Endothelial cell of umbilical vein (primary cell): ENCODE measurements at regions not wholly inside any gene's neighbourhood (a gene's known extent, or its start where the extent isn't known, plus 50 kb on each side); places are given as distances from the start of the nearest gene placed in this dataset.

ENCODE experiments used
- BruUV-seq: library from RNA; stranded (reverse); fragments of 400-500 nt; replicated peaks from 2 replicates; lab custom pipeline; 2021; lab: Mats Ljungman, UMichigan
- CTCF ChIA-PET: fragments of 300-600, 350-600 bp; sonication (Branson Sonifier 250); formaldehyde crosslinking; loops from one replicate; lab custom pipeline; 2021; ENCODE audit warnings: antibody characterized with exemption, inconsistent platforms; lab: Charles Lee
- POLR2A ChIA-PET: fragments of 300-600, 350-600 bp; sonication (Branson Sonifier 250); formaldehyde crosslinking; loops from one replicate; lab custom pipeline; 2021; ENCODE audit warnings: antibody characterized with exemption, inconsistent platforms; lab: Charles Lee
- DNase-seq: peaks from one replicate; pipeline ENCODE4 v3.0.0-alpha.2; 2011; ENCODE audit warnings: low read depth, low spot score
- FAIRE-seq: peaks from 2 replicates; lab custom pipeline; 2011; peaks lifted over from hg19 to GRCh38; lab: Jason Lieb, UNC
- H2AFZ ChIP-seq: 2 replicates; pipeline ENCODE4 v1.6.0; 2012; ENCODE audit warnings: low read depth, low read length, control low read depth, inconsistent platforms
- H3K27ac ChIP-seq: 2 replicates; pipeline ENCODE4 v1.5.1; 2011; ENCODE audit warnings: low read depth, mild to moderate bottlenecking, control low read depth, low read length, moderate library complexity; ENCODE audit not compliant: insufficient read depth
- H3K27me3 ChIP-seq, 2 experiments: 2 replicates each; pipeline versions ENCODE4 v1.6.0 to v1.6.1; 2011; ENCODE audit warnings: low read length in 2 of 2, mixed read lengths in 1 of 2; ENCODE audit not compliant: control insufficient read depth in 2 of 2, insufficient read depth in 2 of 2
- H3K36me3 ChIP-seq, 2 experiments: 2 replicates in 1 of 2; 3 replicates in 1 of 2; pipeline ENCODE4 v1.5.1; 2011; ENCODE audit warnings: low read length in 2 of 2, mild to moderate bottlenecking in 1 of 2, moderate library complexity in 1 of 2; ENCODE audit not compliant: control insufficient read depth in 2 of 2, insufficient read depth in 2 of 2; ENCODE audit errors: extremely low read depth in 1 of 2
- H3K4me1 ChIP-seq: 3 replicates; pipeline ENCODE4 v1.5.1; 2011; ENCODE audit warnings: mild to moderate bottlenecking, low read length; ENCODE audit not compliant: control insufficient read depth, insufficient read depth; ENCODE audit errors: extremely low read depth
- H3K4me2 ChIP-seq: 2 replicates; pipeline ENCODE4 v1.6.1; 2011; ENCODE audit warnings: low read length, control low read depth, mixed read lengths; ENCODE audit not compliant: insufficient read depth
- H3K4me3 ChIP-seq, 3 experiments: fragments of 200-600 bp in 1 of 3; sonication (generic), shearing (Covaris generic) in 1 of 3; replicated peaks in 1 of 3; 2 replicates each; pipeline ENCODE4 v1.5.1; 2011 to 2016; ENCODE audit warnings: control low read depth in 3 of 3, low read length in 3 of 3, mild to moderate bottlenecking in 2 of 3, inconsistent platforms in 1 of 3, low read depth in 1 of 3, moderate library complexity in 1 of 3; ENCODE audit not compliant: insufficient read depth in 1 of 3
- H3K79me2 ChIP-seq: 2 replicates; pipeline ENCODE4 v1.6.0; 2012; ENCODE audit warnings: low read length, inconsistent platforms; ENCODE audit not compliant: control insufficient read depth, insufficient read depth
- H3K9ac ChIP-seq: replicated peaks from 2 replicates; pipeline ENCODE3; 2011; ENCODE audit warnings: low read length, control low read depth; ENCODE audit not compliant: insufficient read depth; ENCODE audit errors: extremely low read depth
- H3K9me1 ChIP-seq: replicated peaks from 3 replicates; pipeline ENCODE4 v1.6.0; 2011; ENCODE audit warnings: mild to moderate bottlenecking, low read length; ENCODE audit not compliant: control insufficient read depth, insufficient read depth; ENCODE audit errors: extremely low read depth
- H3K9me3 ChIP-seq: replicated peaks from 2 replicates; pipeline ENCODE4 v1.5.1; 2012; ENCODE audit warnings: low read length, inconsistent platforms; ENCODE audit not compliant: control insufficient read depth, insufficient read depth
- H4K20me1 ChIP-seq: replicated peaks from 2 replicates; pipeline ENCODE3; 2011; ENCODE audit warnings: mild to moderate bottlenecking, low read length; ENCODE audit not compliant: control insufficient read depth, insufficient read depth; ENCODE audit errors: extremely low read depth
- CTCF ChIP-seq, 2 donors: IDR thresholded peaks; 1 replicate in 1 of 2; 2 replicates in 1 of 2; pipeline ENCODE4 v1.5.1; 2011; ENCODE audit warnings: low read length in 2 of 2, mild to moderate bottlenecking in 2 of 2, moderate library complexity in 2 of 2, control low read depth in 1 of 2, inconsistent platforms in 1 of 2, low read depth in 1 of 2; ENCODE audit not compliant: insufficient read depth in 1 of 2; ENCODE audit errors: extremely low read depth in 1 of 2
- FOS ChIP-seq: IDR thresholded peaks from 2 replicates; pipeline ENCODE4 v1.6.1; 2011; ENCODE audit warnings: mild to moderate bottlenecking, low read length, moderate library complexity, borderline replicate concordance; ENCODE audit not compliant: insufficient read depth
- GATA2 ChIP-seq: IDR thresholded peaks from 2 replicates; pipeline ENCODE4 v1.7.0; 2011; ENCODE audit warnings: low read depth, mild to moderate bottlenecking, moderate library complexity, mixed read lengths, low read length; ENCODE audit not compliant: insufficient read length, insufficient read depth
- JUN ChIP-seq: IDR thresholded peaks from 2 replicates; pipeline ENCODE4 v1.6.1; 2011; ENCODE audit warnings: borderline replicate concordance, low read depth; ENCODE audit not compliant: insufficient read length, insufficient read depth
- MAX ChIP-seq: IDR thresholded peaks from 2 replicates; pipeline ENCODE4 v1.6.1; 2011; ENCODE audit not compliant: insufficient read depth, insufficient read length
- MYC ChIP-seq: IDR thresholded peaks from one replicate; pipeline ENCODE4 v1.6.1; 2011; ENCODE audit warnings: mild to moderate bottlenecking, low read depth, low read length
- POLR2AphosphoS5 ChIP-seq: IDR thresholded peaks from 2 replicates; pipeline ENCODE4 v1.6.1; 2012; ENCODE audit warnings: low read depth, mild to moderate bottlenecking, control low read depth, low read length, moderate library complexity; ENCODE audit not compliant: insufficient read depth
- dilution Hi-C: fragments of 300-500 bp; cut with MboI; formaldehyde crosslinking; loops from one replicate; pipeline ENCODE4 v1.15.0; 2019; ENCODE audit warnings: low sequenced_read_pairs; ENCODE audit not compliant: extremely low pct_ligation_motif_present
- intact Hi-C: fragments of 100-400 bp; cut with micrococcal nuclease; formaldehyde crosslinking; loops from one replicate; pipeline ENCODE4 v1.10.0; 2022

GRCh38 chr11:15519124-15519791 is 404.5 kb downstream of the INSC start:
- H3K36me3 ChIP-seq = no peaks in the 10 kb centered on the region
- H4K20me1 ChIP-seq = no peaks in the 10 kb centered on the region
- no peak overlapping the region for H3K4me3 ChIP-seq
- CTCF ChIA-PET = no interaction called here
- no peak for TF ChIP-seq FOS
- TF ChIP-seq GATA2 = no peak
- TF ChIP-seq CTCF (IDR thresholded peaks at IDR 0.05; ENCODE audit: extremely low read depth in 1 of 2, insufficient read depth in 1 of 2, low read depth in 1 of 2, low read length in 2 of 2) = no peak
- no peak for TF ChIP-seq MAX
- TF ChIP-seq MYC = no peak
- TF ChIP-seq JUN = no peak
- TF ChIP-seq POLR2AphosphoS5 = no peak
- H3K27ac ChIP-seq = no peak overlapping the region
- no peak overlapping the region for H2AFZ ChIP-seq
- POLR2A ChIA-PET = no interaction called here
- no TSS peak for BruUV-seq
- dilution Hi-C loops (no loop called here), intact Hi-C loops (no loop called here)
- no peak overlapping the region for H3K9ac ChIP-seq
- no peaks in the 10 kb centered on the region for H3K9me3 ChIP-seq
- H3K9me1 ChIP-seq = no peaks in the 10 kb centered on the region
- no peak for DNase-seq
- H3K4me1 ChIP-seq = no peaks in the 10 kb centered on the region
- FAIRE-seq = no peak
- no peak overlapping the region for H3K4me2 ChIP-seq
- H3K27me3 ChIP-seq = no peaks in the 10 kb centered on the region
- no peaks in the 10 kb centered on the region for H3K79me2 ChIP-seq
